GM21528 (cell line): ENCODE measurements at regions not wholly inside any gene's neighbourhood (a gene's known extent, or its start where the extent isn't known, plus 50 kb on each side); places are given as distances from the start of the nearest gene placed in this dataset.

Source experiments
- ATAC-seq: cut with Tn5 transposase; IDR thresholded peaks from one replicate; pipeline ENCODE4 v1.9.1; 2021; ENCODE audit warnings: mild to moderate bottlenecking, moderate library complexity; ENCODE audit not compliant: unreplicated experiment, low FRiP score

GRCh38 chr5:167750586-167750985, 540.9 kb upstream of the WWC1 start:
- ATAC-seq: no peak

GRCh38 chr5:167752936-167753335, 538.5 kb upstream of the WWC1 start:
- no peak for ATAC-seq

- no peak for ATAC-seq
These were observed 537.5 kb upstream of the WWC1 start for GRCh38 chr5:167753725-167754490.

- ATAC-seq: no peak
These were observed 536.9 kb upstream of the WWC1 start for GRCh38 chr5:167754501-167755021.

- no peak for ATAC-seq
These were observed 536.0 kb upstream of the WWC1 start for GRCh38 chr5:167755420-167755819.

- no peak for ATAC-seq
These were observed 532.2 kb upstream of the WWC1 start for GRCh38 chr5:167759057-167759821.

GRCh38 chr5:167763772-167764171, 527.7 kb upstream of the WWC1 start:
- ATAC-seq: no peak

GRCh38 chr5:167764641-167765289, 526.7 kb upstream of the WWC1 start:
- ATAC-seq: no peak

GRCh38 chr5:167765352-167765751, 526.1 kb upstream of the WWC1 start:
- ATAC-seq: no peak

- no peak for ATAC-seq
These were observed 524.5 kb upstream of the WWC1 start for GRCh38 chr5:167766957-167767356.

GRCh38 chr5:167767795-167768194, 523.6 kb upstream of the WWC1 start:
- ATAC-seq: no peak

- no peak for ATAC-seq
These were observed 521.5 kb upstream of the WWC1 start for GRCh38 chr5:167769846-167770413.

- no peak for ATAC-seq
These were observed 521.0 kb upstream of the WWC1 start for GRCh38 chr5:167770461-167770860.

- no peak for ATAC-seq
These were observed 519.9 kb upstream of the WWC1 start for GRCh38 chr5:167771571-167771970.

- no peak for ATAC-seq
These were observed 517.7 kb upstream of the WWC1 start for GRCh38 chr5:167773668-167774301.

- no peak for ATAC-seq
These were observed 513.7 kb upstream of the WWC1 start for GRCh38 chr5:167777746-167778145.

GRCh38 chr5:167778228-167778627, 513.2 kb upstream of the WWC1 start:
- no peak for ATAC-seq

- ATAC-seq: no peak
These were observed 511.8 kb upstream of the WWC1 start for GRCh38 chr5:167779644-167780043.

GRCh38 chr5:167780177-167780576, 511.3 kb upstream of the WWC1 start:
- ATAC-seq: no peak

GRCh38 chr5:167783145-167783817, 508.2 kb upstream of the WWC1 start:
- ATAC-seq: no peak
